ENCODE measurements at regions not wholly inside any gene's neighbourhood (a gene's known extent, or its start where the extent isn't known, plus 50 kb on each side); places are given as distances from the start of the nearest gene placed in this dataset.

GRCh38 chr4:38605753-38606586, 58.0 kb upstream of the KLF3 start:
- TF ChIP-seq CTCF (IDR thresholded peaks at IDR 0.05) (no peak), POLR2A (IDR thresholded peaks at IDR 0.05) (no peak)
